Smooth muscle cell (in vitro differentiated cells): ENCODE measurements at regions not wholly inside any gene's neighbourhood (a gene's known extent, or its start where the extent isn't known, plus 50 kb on each side); places are given as distances from the start of the nearest gene placed in this dataset.

ENCODE experiments used
- DNase-seq: peaks from one replicate; lab custom pipeline; 2025; ENCODE audit not compliant: unreplicated experiment; lab: John Stamatoyannopoulos, UW
- H2AFZ ChIP-seq: fragments of 200-600 bp; sonication (generic); 2 replicates; pipeline ENCODE4 v1.6.0; 2016; ENCODE audit warnings: antibody characterized with exemption, low read depth, mild to moderate bottlenecking
- H3F3A ChIP-seq: fragments of 200-600 bp; sonication (generic); 2 replicates; pipeline ENCODE4 v1.6.0; 2017; ENCODE audit warnings: antibody characterized with exemption, low read depth
- H3K27ac ChIP-seq: fragments of 200-600 bp; sonication (generic); 2 replicates; pipeline ENCODE4 v1.5.1; 2016; ENCODE audit warnings: low read depth, mild to moderate bottlenecking
- H3K27me3 ChIP-seq: fragments of 200-600 bp; sonication (generic); 2 replicates; pipeline ENCODE4 v1.6.1; 2016; ENCODE audit warnings: low read depth, mild to moderate bottlenecking
- H3K36me3 ChIP-seq: fragments of 200-600 bp; sonication (generic); 2 replicates; pipeline ENCODE4 v1.5.1; 2016; ENCODE audit warnings: low read depth
- H3K4me1 ChIP-seq: fragments of 200-600 bp; sonication (generic); 2 replicates; pipeline ENCODE4 v1.5.1; 2016; ENCODE audit warnings: low read depth
- H3K4me2 ChIP-seq: fragments of 200-600 bp; sonication (generic); 2 replicates; pipeline ENCODE4 v1.6.0; 2016; ENCODE audit warnings: mild to moderate bottlenecking
- H3K4me3 ChIP-seq: fragments of 200-600 bp; sonication (generic); 2 replicates; pipeline ENCODE4 v1.5.1; 2016; ENCODE audit warnings: mild to moderate bottlenecking
- H3K79me2 ChIP-seq: fragments of 200-600 bp; sonication (generic); 2 replicates; pipeline ENCODE4 v1.6.0; 2016; ENCODE audit warnings: low read depth, mild to moderate bottlenecking
- H3K9ac ChIP-seq: fragments of 200-600 bp; sonication (generic); 2 replicates; pipeline ENCODE4 v1.6.0; 2016; ENCODE audit warnings: low read depth
- H3K9me3 ChIP-seq: fragments of 200-600 bp; sonication (generic); replicated peaks from 2 replicates; pipeline ENCODE4 v1.5.1; 2016; ENCODE audit warnings: low read depth
- H4K20me1 ChIP-seq: fragments of 200-600 bp; sonication (generic); 2 replicates; pipeline ENCODE4 v1.6.0; 2016; ENCODE audit warnings: low read depth
- WGBS: methylation state at CpG from one replicate; pipeline ENCODE4 v1.1.7; 2016; ENCODE audit warnings: low lambda C conversion rate; 5-methylcytosine and 5-hydroxymethylcytosine counted together
- TF ChIP-seq, protein P1 (sequence below): fragments of 200-600 bp; sonication (generic); IDR thresholded peaks from 2 replicates; pipeline ENCODE4 v1.5.1; 2017; ENCODE audit warnings: borderline replicate concordance, mild to moderate bottlenecking, antibody characterized with exemption; ENCODE audit not compliant: insufficient read depth, poor library complexity, severe bottlenecking

GRCh38 chr11:69396051-69396947 lies 85.2 kb upstream of the LINC01488 start:
- Histone ChIP-seq H3K79me2 (no peaks in the 10 kb centered on the region), H3K9ac (no peak overlapping the region), H3K27me3 (no peaks in the 10 kb centered on the region), H3K36me3 (no peaks in the 10 kb centered on the region), H3K27ac (no peak overlapping the region), H2AFZ (no peak overlapping the region), H3F3A (no peaks in the 10 kb centered on the region), H3K4me1 (peaks cover 8% of the 10 kb centered on the region), H3K9me3 (no peaks in the 10 kb centered on the region), H3K4me2 (no peak overlapping the region), H4K20me1 (no peaks in the 10 kb centered on the region), H3K4me3 (no peak overlapping the region)
- 89% methylated on average over 14 of the region's 14 CpGs for WGBS
- DNase-seq = no peak
- TF ChIP-seq, protein P1, sequence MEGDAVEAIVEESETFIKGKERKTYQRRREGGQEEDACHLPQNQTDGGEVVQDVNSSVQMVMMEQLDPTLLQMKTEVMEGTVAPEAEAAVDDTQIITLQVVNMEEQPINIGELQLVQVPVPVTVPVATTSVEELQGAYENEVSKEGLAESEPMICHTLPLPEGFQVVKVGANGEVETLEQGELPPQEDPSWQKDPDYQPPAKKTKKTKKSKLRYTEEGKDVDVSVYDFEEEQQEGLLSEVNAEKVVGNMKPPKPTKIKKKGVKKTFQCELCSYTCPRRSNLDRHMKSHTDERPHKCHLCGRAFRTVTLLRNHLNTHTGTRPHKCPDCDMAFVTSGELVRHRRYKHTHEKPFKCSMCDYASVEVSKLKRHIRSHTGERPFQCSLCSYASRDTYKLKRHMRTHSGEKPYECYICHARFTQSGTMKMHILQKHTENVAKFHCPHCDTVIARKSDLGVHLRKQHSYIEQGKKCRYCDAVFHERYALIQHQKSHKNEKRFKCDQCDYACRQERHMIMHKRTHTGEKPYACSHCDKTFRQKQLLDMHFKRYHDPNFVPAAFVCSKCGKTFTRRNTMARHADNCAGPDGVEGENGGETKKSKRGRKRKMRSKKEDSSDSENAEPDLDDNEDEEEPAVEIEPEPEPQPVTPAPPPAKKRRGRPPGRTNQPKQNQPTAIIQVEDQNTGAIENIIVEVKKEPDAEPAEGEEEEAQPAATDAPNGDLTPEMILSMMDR = no peak

DNA sequence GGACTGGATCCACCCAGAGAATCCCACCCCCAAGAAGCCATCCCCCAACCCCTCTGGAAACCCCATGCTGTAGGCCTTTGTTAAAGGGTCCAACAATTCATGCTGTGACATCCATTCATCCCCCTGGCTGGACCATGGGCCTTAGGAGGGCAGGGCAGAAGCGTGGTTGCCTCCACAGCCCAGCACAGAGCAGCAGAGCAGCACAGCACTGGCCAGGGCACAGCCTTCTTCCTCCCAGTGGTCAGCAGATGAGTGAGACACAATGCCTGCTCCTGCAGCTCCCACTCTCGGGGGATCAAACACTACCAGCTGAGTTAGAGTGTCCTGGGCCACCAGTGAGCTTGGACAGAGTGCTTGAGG lies 84.5 kb upstream of the LINC01488 start:
- Histone ChIP-seq H3K4me3 (no peak overlapping the region), H4K20me1 (no peaks in the 10 kb centered on the region), H3K9me3 (no peaks in the 10 kb centered on the region), H3K4me1 (peaks cover 8% of the 10 kb centered on the region), H3K27ac (peak overlapping the region; percentile 4), H3K9ac (no peak overlapping the region), H3F3A (no peaks in the 10 kb centered on the region), H3K4me2 (no peak overlapping the region), H3K79me2 (no peaks in the 10 kb centered on the region), H3K36me3 (no peaks in the 10 kb centered on the region), H2AFZ (no peak overlapping the region), H3K27me3 (no peaks in the 10 kb centered on the region)
- TF ChIP-seq, protein P1 = no peak
- DNase-seq = no peak
- WGBS = 98% methylated on average over 2 of the region's 2 CpGs

DNA sequence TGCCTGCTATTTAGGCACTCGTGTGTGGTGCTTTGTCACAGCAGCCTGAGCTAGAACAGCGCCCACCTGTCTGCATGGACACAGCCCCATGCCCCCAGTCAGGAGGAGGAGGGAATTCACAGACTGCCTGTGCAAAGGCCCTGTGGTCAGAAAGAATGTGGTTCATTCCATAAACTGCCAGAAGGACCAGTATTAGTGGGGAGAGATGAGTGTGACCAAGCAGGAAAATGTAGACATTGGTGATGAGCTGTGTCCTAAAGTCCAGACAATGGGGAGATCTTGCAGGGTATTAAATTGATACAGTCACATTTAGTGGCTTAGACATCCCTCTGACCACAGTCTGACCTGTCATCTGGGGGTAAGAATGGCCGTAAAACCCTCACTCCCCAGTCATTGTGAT lies 83.7 kb upstream of the LINC01488 start:
- DNase-seq = no peak
- no peaks in the 10 kb centered on the region for H3F3A ChIP-seq
- H3K79me2 ChIP-seq = no peaks in the 10 kb centered on the region
- H3K36me3 ChIP-seq = no peaks in the 10 kb centered on the region
- peaks cover 8% of the 10 kb centered on the region for H3K4me1 ChIP-seq
- 66% methylated on average over 3 of the region's 3 CpGs for WGBS
- H3K4me2 ChIP-seq = no peak overlapping the region
- peak overlapping the region; percentile 29 for H3K9ac ChIP-seq
- H4K20me1 ChIP-seq = no peaks in the 10 kb centered on the region
- H3K27me3 ChIP-seq = no peaks in the 10 kb centered on the region
- TF ChIP-seq, protein P1 = no peak
- H3K9me3 ChIP-seq = no peaks in the 10 kb centered on the region
- H3K27ac ChIP-seq = peak overlapping the region; percentile 76
- H2AFZ ChIP-seq = no peak overlapping the region
- no peak overlapping the region for H3K4me3 ChIP-seq
